ENCODE measurements at regions not wholly inside any gene's neighbourhood (a gene's known extent, or its start where the extent isn't known, plus 50 kb on each side); places are given as distances from the start of the nearest gene placed in this dataset.
"Not testable (repeated sequence)": the region's sequence is repeated elsewhere in the genome, so short reads cannot be mapped to it uniquely, and the experiment has no call there.

GRCh38 chr1:10917513-10918454 is 94.7 kb upstream of the TARDBP start:
- no peaks in the 10 kb centered on the region for H3K36me3 ChIP-seq
- no peak for DNase-seq
- intact Hi-C loops (cut with DNase I; ENCODE audit: low total_unique reads) = no loop called here

GRCh38 chr1:10918531-10918930 is 93.9 kb upstream of the TARDBP start:
- DNase-seq = no peak
- Histone ChIP-seq H3K4me3 (no peak overlapping the region), H3K36me3 (no peaks in the 10 kb centered on the region), H3K4me1 (no peaks in the 10 kb centered on the region), H3K9me3 (no peaks in the 10 kb centered on the region), H3K27ac (no peak overlapping the region), H3K27me3 (peaks cover 0 to 50% of the 10 kb centered on the region in 2 donors)
- intact Hi-C loops (cut with DNase I; ENCODE audit: low total_unique reads) = no loop called here
- TF ChIP-seq CTCF (IDR thresholded peaks at IDR 0.05) = no peak

More at GRCh38 chr1:10917513-10918454, 94.7 kb upstream of the TARDBP start:
- Histone ChIP-seq H3K27ac (no peak overlapping the region), H3K4me3 (no peak overlapping the region), H3K27me3 (peaks cover 0 to 51% of the 10 kb centered on the region in 2 donors), H3K4me1 (no peaks in the 10 kb centered on the region), H3K9me3 (no peaks in the 10 kb centered on the region)
- TF ChIP-seq CTCF (IDR thresholded peaks at IDR 0.05) = no peak

- no peaks in the 10 kb centered on the region for H3K4me1 ChIP-seq
- H3K9me3 ChIP-seq = no peaks in the 10 kb centered on the region
- no peak overlapping the region for H3K27ac ChIP-seq
- H3K27me3 ChIP-seq = peaks cover 0 to 39% of the 10 kb centered on the region in 2 donors
- H3K4me3 ChIP-seq = no peak overlapping the region
- DNase-seq = no peak
- no peak for TF ChIP-seq CTCF (IDR thresholded peaks at IDR 0.05)
- no peaks in the 10 kb centered on the region for H3K36me3 ChIP-seq
- intact Hi-C loops (cut with DNase I; ENCODE audit: low total_unique reads) = no loop called here
Measured at GRCh38 chr1:10920063-10920626, 92.3 kb upstream of the TARDBP start.

GRCh38 chr1:10922315-10923060 is 90.0 kb upstream of the TARDBP start:
- DNase-seq; H3K4me3 ChIP-seq; H3K27ac ChIP-seq; intact Hi-C loops (cut with DNase I; ENCODE audit: low total_unique reads); H3K9me3 ChIP-seq; H3K36me3 ChIP-seq; H3K4me1 ChIP-seq: not testable (repeated sequence)
- peaks cover 0 to 20% of the 10 kb centered on the region in 2 donors for H3K27me3 ChIP-seq

GRCh38 chr1:10924030-10924429 is 88.4 kb upstream of the TARDBP start:
- TF ChIP-seq CTCF (IDR thresholded peaks at IDR 0.05) = no peak

More at GRCh38 chr1:10924030-10924429, 88.4 kb upstream of the TARDBP start:
- Histone ChIP-seq H3K36me3 (no peaks in the 10 kb centered on the region), H3K27me3 (peaks cover 0 to 23% of the 10 kb centered on the region in 2 donors), H3K9me3 (peaks cover 0 to 9% (median 7%) of the 10 kb centered on the region in 3 donors), H3K4me1 (no peaks in the 10 kb centered on the region), H3K27ac (no peak overlapping the region), H3K4me3 (no peak overlapping the region)
- DNase-seq = no peak
- intact Hi-C loops (cut with DNase I; ENCODE audit: low total_unique reads) = no loop called here

All from tibial artery (tissue), 4 donors.